H1 (cell line): ENCODE measurements at regions not wholly inside any gene's neighbourhood (a gene's known extent, or its start where the extent isn't known, plus 50 kb on each side); places are given as distances from the start of the nearest gene placed in this dataset.

Experiments used
- CTCF ChIA-PET: fragments of 300-600 bp; sonication (Branson Sonifier 250); formaldehyde crosslinking; loops from one replicate; lab custom pipeline; 2021; ENCODE audit not compliant: partially characterized antibody; lab: Charles Lee
- POLR2A ChIA-PET: fragments of 300-600 bp; sonication (Branson Sonifier 250); formaldehyde crosslinking; loops from one replicate; lab custom pipeline; 2021; ENCODE audit warnings: inconsistent platforms; ENCODE audit not compliant: partially characterized antibody; lab: Charles Lee
- DNase-seq, 2 experiments: peaks; one replicate each; pipeline versions ENCODE4 v3.0.0 to v3.0.0-alpha.2; 2010 to 2022; ENCODE audit warnings: low spot score in 2 of 2, low read depth in 1 of 2, mixed read lengths in 1 of 2
- FAIRE-seq: peaks from 2 replicates; lab custom pipeline; 2011; peaks lifted over from hg19 to GRCh38; lab: Jason Lieb, UNC
- H2AFZ ChIP-seq: 2 replicates; pipeline ENCODE4 v1.8.1; 2012; ENCODE audit warnings: low read length, inconsistent platforms
- H2AK5ac ChIP-seq: 2 replicates; pipeline ENCODE4 v1.6.1; 2013; ENCODE audit warnings: low read depth, low read length
- H2BK120ac ChIP-seq: replicated peaks from 2 replicates; pipeline ENCODE3; 2013; ENCODE audit warnings: low read depth, low read length, inconsistent platforms
- H2BK12ac ChIP-seq: 2 replicates; pipeline ENCODE4 v1.6.1; 2013; ENCODE audit warnings: low read depth, low read length
- H2BK15ac ChIP-seq: 2 replicates; pipeline ENCODE4 v1.6.1; 2013; ENCODE audit warnings: low read length
- H2BK20ac ChIP-seq: 2 replicates; pipeline ENCODE4 v1.6.1; 2013; ENCODE audit warnings: low read length
- H2BK5ac ChIP-seq: 2 replicates; pipeline ENCODE4 v1.6.1; 2013; ENCODE audit warnings: low read depth, low read length
- H3K14ac ChIP-seq: 2 replicates; pipeline ENCODE4 v1.6.1; 2013; ENCODE audit warnings: inconsistent platforms; ENCODE audit not compliant: insufficient read length
- H3K18ac ChIP-seq: 2 replicates; pipeline ENCODE4 v1.6.1; 2013; ENCODE audit warnings: low read length; ENCODE audit errors: extremely low read depth
- H3K23ac ChIP-seq: 2 replicates; pipeline ENCODE4 v1.6.1; 2013; ENCODE audit warnings: inconsistent platforms; ENCODE audit not compliant: insufficient read length
- H3K23me2 ChIP-seq: 2 replicates; pipeline ENCODE4 v1.6.1; 2013; ENCODE audit warnings: low read depth, low read length
- H3K27ac ChIP-seq: 2 replicates; pipeline ENCODE4 v1.6.1; 2011; ENCODE audit warnings: low read depth, low read length, inconsistent platforms
- H3K27me3 ChIP-seq, 4 experiments: replicated peaks in 1 of 4; 1 replicate in 1 of 4; 2 replicates in 3 of 4; pipeline versions ENCODE4 v1.6.1 to v1.8.1; 2011 to 2013; ENCODE audit warnings: low read length in 3 of 4, mild to moderate bottlenecking in 3 of 4, inconsistent platforms in 2 of 4, mixed read lengths in 2 of 4, moderate library complexity in 1 of 4; ENCODE audit not compliant: control insufficient read depth in 3 of 4, insufficient read depth in 3 of 4; ENCODE audit errors: extremely low read depth in 1 of 4
- H3K36me3 ChIP-seq, 4 experiments: 2 replicates each; pipeline versions ENCODE4 v1.6.1 to v1.8.1; 2011 to 2013; ENCODE audit warnings: mild to moderate bottlenecking in 4 of 4, low read length in 3 of 4, moderate library complexity in 2 of 4, control low read depth in 1 of 4, inconsistent platforms in 1 of 4; ENCODE audit not compliant: insufficient read depth in 4 of 4, control insufficient read depth in 2 of 4
- H3K4ac ChIP-seq: replicated peaks from 2 replicates; pipeline ENCODE3; 2013; ENCODE audit warnings: low read length, low read depth, mixed read lengths, inconsistent platforms; ENCODE audit not compliant: insufficient read length
- H3K4me1 ChIP-seq, 4 experiments: replicated peaks in 1 of 4; 1 replicate in 1 of 4; 2 replicates in 3 of 4; pipeline versions ENCODE4 v1.6.1 to v1.8.1; 2011 to 2013; ENCODE audit warnings: low read length in 3 of 4, inconsistent platforms in 2 of 4, mixed read lengths in 1 of 4; ENCODE audit not compliant: insufficient read depth in 4 of 4, control insufficient read depth in 3 of 4
- H3K4me2 ChIP-seq, 2 experiments: 2 replicates each; pipeline versions ENCODE4 v1.6.1 to v1.8.1; 2011 to 2013; ENCODE audit warnings: low read depth in 2 of 2, low read length in 2 of 2, control low read depth in 1 of 2, inconsistent platforms in 1 of 2, mild to moderate bottlenecking in 1 of 2; ENCODE audit not compliant: insufficient read depth in 1 of 2
- H3K4me3 ChIP-seq, 4 experiments: fragments of 200-600, 300-600 bp in 1 of 4; sonication (generic), shearing (Covaris generic), sonication (Bioruptor Twin) in 1 of 4; 2 replicates each; pipeline versions ENCODE4 v1.5.1 to v1.8.1; 2011 to 2016; ENCODE audit warnings: low read length in 4 of 4, low read depth in 3 of 4, control low read depth in 2 of 4, inconsistent platforms in 2 of 4, mild to moderate bottlenecking in 2 of 4, mixed read lengths in 1 of 4, moderate library complexity in 1 of 4; ENCODE audit not compliant: insufficient read depth in 2 of 4; ENCODE audit errors: extremely low read depth in 1 of 4
- H3K56ac ChIP-seq: replicated peaks from 2 replicates; pipeline ENCODE3; 2013; ENCODE audit warnings: low read depth, mild to moderate bottlenecking, mixed read lengths, low read length, inconsistent platforms; ENCODE audit not compliant: insufficient read length
- H3K79me1 ChIP-seq: 2 replicates; pipeline ENCODE4 v1.6.1; 2013; ENCODE audit warnings: low read depth, low read length, control low read depth
- H3K79me2 ChIP-seq, 2 experiments: 2 replicates each; pipeline versions ENCODE4 v1.6.1 to v1.8.1; 2012 to 2013; ENCODE audit warnings: low read length in 2 of 2, mild to moderate bottlenecking in 2 of 2, inconsistent platforms in 1 of 2; ENCODE audit not compliant: insufficient read depth in 2 of 2, control insufficient read depth in 1 of 2
- H3K9ac ChIP-seq, 4 experiments: replicated peaks in 1 of 4; 1 replicate in 1 of 4; 2 replicates in 3 of 4; pipeline versions ENCODE4 v1.6.1 to v1.8.1; 2011 to 2013; ENCODE audit warnings: low read depth in 3 of 4, low read length in 3 of 4, control low read depth in 2 of 4, mild to moderate bottlenecking in 2 of 4, moderate library complexity in 2 of 4, inconsistent platforms in 1 of 4; ENCODE audit errors: extremely low read depth in 1 of 4
- H3K9me3 ChIP-seq, 2 experiments: 2 replicates each; pipeline versions ENCODE4 v1.6.1 to v1.8.1; 2012 to 2013; ENCODE audit warnings: mild to moderate bottlenecking in 2 of 2, moderate library complexity in 2 of 2, control low read depth in 1 of 2, inconsistent platforms in 1 of 2, low read depth in 1 of 2, low read length in 1 of 2, mixed read lengths in 1 of 2; ENCODE audit not compliant: insufficient read depth in 2 of 2
- H4K20me1 ChIP-seq, 2 experiments: replicated peaks in 1 of 2; 2 replicates each; pipeline versions ENCODE3 to v1.8.1; 2011 to 2013; ENCODE audit warnings: inconsistent platforms in 2 of 2, low read length in 2 of 2, mild to moderate bottlenecking in 1 of 2; ENCODE audit not compliant: insufficient read depth in 2 of 2, control insufficient read depth in 1 of 2
- H4K5ac ChIP-seq: 2 replicates; pipeline ENCODE4 v1.6.1; 2013; ENCODE audit warnings: low read length, low read depth, mixed read lengths, inconsistent platforms; ENCODE audit not compliant: insufficient read length
- H4K8ac ChIP-seq: 2 replicates; pipeline ENCODE4 v1.8.0; 2013; ENCODE audit warnings: mild to moderate bottlenecking, moderate library complexity, low read length, inconsistent platforms; ENCODE audit not compliant: insufficient read depth; ENCODE audit errors: extremely low read depth
- H4K91ac ChIP-seq: replicated peaks from 2 replicates; pipeline ENCODE3; 2013; ENCODE audit warnings: low read length, mixed read lengths, inconsistent platforms; ENCODE audit not compliant: insufficient read length
- ATF2 ChIP-seq: IDR thresholded peaks from 2 replicates; pipeline ENCODE4 v1.6.1; 2012; ENCODE audit warnings: low read length, inconsistent platforms
- EZH2 ChIP-seq: fragments of 200-600 bp; sonication (generic); IDR thresholded peaks from 2 replicates; pipeline ENCODE4 v1.7.1; 2012; ENCODE audit warnings: low read depth, mild to moderate bottlenecking, moderate library complexity, low read length, inconsistent platforms; ENCODE audit not compliant: severe bottlenecking
- WGBS, 2 experiments: shearing (Covaris generic) in 1 of 2; methylation state at CpG; one replicate each; pipeline versions ENCODE4 v1.1.6 to v1.1.7; 2013 to 2015; ENCODE audit warnings: low lambda C conversion rate in 2 of 2, mixed read lengths in 2 of 2, inconsistent platforms in 1 of 2, low coverage in 1 of 2, missing lambda C conversion rate in 1 of 2; ENCODE audit not compliant: insufficient replicate concordance in 2 of 2, insufficient coverage in 1 of 2, insufficient read length in 1 of 2; ENCODE audit errors: extremely low coverage in 1 of 2, missing lambda C conversion rate in 1 of 2; 5-methylcytosine and 5-hydroxymethylcytosine counted together

DNA sequence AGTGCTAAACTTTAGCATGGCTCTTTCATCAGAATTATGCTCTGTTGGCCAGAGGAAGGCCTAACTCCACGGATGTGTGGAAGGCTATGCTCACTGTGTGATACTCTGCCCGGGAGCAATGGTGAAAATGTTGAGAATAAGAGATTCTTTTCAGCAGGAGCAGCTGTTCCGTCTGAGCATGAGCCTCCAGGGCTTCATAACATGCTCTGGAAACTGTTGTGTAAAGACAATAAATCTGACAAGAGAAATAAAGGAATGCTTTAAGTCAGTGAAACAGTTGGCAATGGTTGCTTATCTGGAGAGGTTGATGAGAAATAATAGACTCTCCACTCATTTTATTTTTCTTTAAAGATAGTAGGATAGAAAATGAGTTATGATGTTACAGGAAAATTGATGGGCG, 269.8 kb downstream of the DIPK2A start:
- TF ChIP-seq EZH2 (no peak), ATF2 (no peak)
- no peak overlapping the region for H2BK15ac ChIP-seq
- no peaks in the 10 kb centered on the region for H3K4me1 ChIP-seq
- H2BK20ac ChIP-seq = no peak overlapping the region
- H3K79me1 ChIP-seq = no peaks in the 10 kb centered on the region
- FAIRE-seq = no peak
- no peak overlapping the region for H3K4me3 ChIP-seq
- H2BK5ac ChIP-seq = no peak overlapping the region
- no peak overlapping the region for H2BK120ac ChIP-seq
- H4K8ac ChIP-seq = no peak overlapping the region
- no peak for DNase-seq
- H2BK12ac ChIP-seq = no peak overlapping the region
- H3K14ac ChIP-seq = no peak overlapping the region
- no peaks in the 10 kb centered on the region for H3K79me2 ChIP-seq
- H4K20me1 ChIP-seq = no peaks in the 10 kb centered on the region
- no peak overlapping the region for H3K4ac ChIP-seq
- no peak overlapping the region for H2AK5ac ChIP-seq
- H3K9me3 ChIP-seq = no peaks in the 10 kb centered on the region
- no peak overlapping the region for H3K4me2 ChIP-seq
- H3K27me3 ChIP-seq = no peaks in the 10 kb centered on the region
- H3K23me2 ChIP-seq = no peaks in the 10 kb centered on the region
- no peak overlapping the region for H3K27ac ChIP-seq
- CTCF ChIA-PET = no interaction called here
- no peak overlapping the region for H4K91ac ChIP-seq
- POLR2A ChIA-PET = no interaction called here
- no peak overlapping the region for H3K56ac ChIP-seq
- H2AFZ ChIP-seq = no peak overlapping the region
- H3K9ac ChIP-seq = no peak overlapping the region
- H3K36me3 ChIP-seq = no peaks in the 10 kb centered on the region
- no peak overlapping the region for H4K5ac ChIP-seq
- H3K23ac ChIP-seq = no peak overlapping the region
- 93% methylated on average over 4 of the region's 4 CpGs; no CpG with 5 or more reads in 1 of the 2 experiments for WGBS, 2 experiments
- no peak overlapping the region for H3K18ac ChIP-seq
